HepG2 (cell line): ENCODE measurements at regions not wholly inside any gene's neighbourhood (a gene's known extent, or its start where the extent isn't known, plus 50 kb on each side); places are given as distances from the start of the nearest gene placed in this dataset.

Source experiments
- CHD2 ChIP-seq: IDR thresholded peaks from 2 replicates; pipeline ENCODE4 v1.6.1; 2011; ENCODE audit warnings: low read depth, low read length, improper control_type of control experiment
- POLR2AphosphoS5 ChIP-seq: IDR thresholded peaks from 2 replicates; pipeline ENCODE4 v1.6.1; 2012; ENCODE audit warnings: low read depth, low read length
- SMARCC2 ChIP-seq: fragments of 450-650 bp; IDR thresholded peaks from 2 replicates; pipeline ENCODE4 v1.6.1; 2017; ENCODE audit warnings: antibody characterized with exemption, mild to moderate bottlenecking
- ZNF747 ChIP-seq: sonication (generic); formaldehyde crosslinking; IDR thresholded peaks from 2 replicates; pipeline ENCODE4 v1.8.1; 2023; ENCODE audit warnings: missing genetic modification reagents, mild to moderate bottlenecking, borderline replicate concordance
- TF ChIP-seq, protein P1 (sequence below): sonication (generic); formaldehyde crosslinking; IDR thresholded peaks from 2 replicates; pipeline ENCODE4 v1.8.0; 2022; ENCODE audit warnings: missing genetic modification reagents, mild to moderate bottlenecking, borderline replicate concordance
- TF ChIP-seq, protein P2 (sequence below): sonication (generic); formaldehyde crosslinking; IDR thresholded peaks from 2 replicates; pipeline ENCODE4 v1.4.0; 2020; ENCODE audit warnings: missing genetic modification reagents, mild to moderate bottlenecking, borderline replicate concordance
- TF ChIP-seq, protein P3 (sequence below): IDR thresholded peaks from 2 replicates; pipeline ENCODE4 v1.6.1; 2016
- TF ChIP-seq, protein P4 (sequence below): IDR thresholded peaks from 2 replicates; pipeline ENCODE4 v1.6.1; 2016; ENCODE audit warnings: missing compliant biosample characterization, missing genetic modification reagents, borderline replicate concordance
- TF ChIP-seq, protein P5 (sequence below): sonication (generic); formaldehyde crosslinking; IDR thresholded peaks from 2 replicates; pipeline ENCODE4 v1.5.1; 2020; ENCODE audit warnings: missing genetic modification reagents, mild to moderate bottlenecking, borderline replicate concordance

DNA sequence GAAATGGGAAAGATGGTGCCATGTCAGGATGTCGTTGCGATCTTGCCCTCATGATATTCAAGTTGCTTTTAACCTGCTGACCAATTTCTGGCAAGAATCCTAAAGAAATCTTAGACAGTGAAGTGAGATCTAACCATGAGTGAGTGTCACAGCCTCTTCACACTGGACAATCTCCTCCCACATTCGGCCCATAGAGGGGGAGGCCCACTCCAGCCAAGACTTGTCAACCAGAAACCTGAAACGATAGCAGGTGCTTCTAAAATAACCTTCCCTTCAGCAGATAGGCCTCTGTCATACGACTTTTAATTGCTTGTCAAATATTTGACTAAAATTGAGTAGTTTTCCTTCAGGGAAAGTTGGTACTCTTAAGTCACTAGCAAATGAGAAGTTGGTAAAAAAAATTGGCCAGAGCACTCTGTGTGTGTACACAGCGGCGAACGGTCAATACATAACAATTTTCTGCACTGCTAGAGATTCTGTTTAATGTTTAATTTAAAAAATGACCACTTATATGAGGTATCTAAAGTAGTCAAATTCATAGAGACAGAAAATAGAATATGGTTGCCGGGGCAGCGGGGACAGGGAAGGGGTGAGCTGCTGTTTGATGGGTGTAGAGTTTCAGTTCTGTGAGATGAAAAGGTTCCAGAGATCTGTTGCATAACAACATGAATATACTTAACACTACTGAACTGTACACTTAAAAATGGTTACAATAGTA is 110.2 kb downstream of the VAPA start:
- TF ChIP-seq, protein P1, sequence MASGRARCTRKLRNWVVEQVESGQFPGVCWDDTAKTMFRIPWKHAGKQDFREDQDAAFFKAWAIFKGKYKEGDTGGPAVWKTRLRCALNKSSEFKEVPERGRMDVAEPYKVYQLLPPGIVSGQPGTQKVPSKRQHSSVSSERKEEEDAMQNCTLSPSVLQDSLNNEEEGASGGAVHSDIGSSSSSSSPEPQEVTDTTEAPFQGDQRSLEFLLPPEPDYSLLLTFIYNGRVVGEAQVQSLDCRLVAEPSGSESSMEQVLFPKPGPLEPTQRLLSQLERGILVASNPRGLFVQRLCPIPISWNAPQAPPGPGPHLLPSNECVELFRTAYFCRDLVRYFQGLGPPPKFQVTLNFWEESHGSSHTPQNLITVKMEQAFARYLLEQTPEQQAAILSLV (CRISPR knock-in tag) = no peak
- TF ChIP-seq ZNF747 (CRISPR knock-in tag) = no peak
- TF ChIP-seq, protein P2, sequence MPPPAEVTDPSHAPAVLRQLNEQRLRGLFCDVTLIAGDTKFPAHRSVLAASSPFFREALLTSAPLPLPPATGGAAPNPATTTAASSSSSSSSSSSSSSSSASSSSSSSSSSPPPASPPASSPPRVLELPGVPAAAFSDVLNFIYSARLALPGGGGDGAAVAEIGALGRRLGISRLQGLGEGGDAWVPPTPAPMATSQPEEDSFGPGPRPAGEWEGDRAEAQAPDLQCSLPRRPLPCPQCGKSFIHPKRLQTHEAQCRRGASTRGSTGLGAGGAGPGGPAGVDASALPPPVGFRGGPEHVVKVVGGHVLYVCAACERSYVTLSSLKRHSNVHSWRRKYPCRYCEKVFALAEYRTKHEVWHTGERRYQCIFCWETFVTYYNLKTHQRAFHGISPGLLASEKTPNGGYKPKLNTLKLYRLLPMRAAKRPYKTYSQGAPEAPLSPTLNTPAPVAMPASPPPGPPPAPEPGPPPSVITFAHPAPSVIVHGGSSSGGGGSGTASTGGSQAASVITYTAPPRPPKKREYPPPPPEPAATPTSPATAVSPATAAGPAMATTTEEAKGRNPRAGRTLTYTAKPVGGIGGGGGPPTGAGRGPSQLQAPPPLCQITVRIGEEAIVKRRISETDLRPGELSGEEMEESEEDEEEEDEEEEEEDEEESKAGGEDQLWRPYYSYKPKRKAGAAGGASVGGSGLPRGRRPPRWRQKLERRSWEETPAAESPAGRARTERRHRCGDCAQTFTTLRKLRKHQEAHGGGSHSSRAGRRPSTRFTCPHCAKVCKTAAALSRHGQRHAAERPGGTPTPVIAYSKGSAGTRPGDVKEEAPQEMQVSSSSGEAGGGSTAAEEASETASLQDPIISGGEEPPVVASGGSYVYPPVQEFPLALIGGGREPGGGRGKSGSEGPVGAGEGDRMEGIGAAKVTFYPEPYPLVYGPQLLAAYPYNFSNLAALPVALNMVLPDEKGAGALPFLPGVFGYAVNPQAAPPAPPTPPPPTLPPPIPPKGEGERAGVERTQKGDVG (CRISPR knock-in tag) = no peak
- TF ChIP-seq, protein P3, sequence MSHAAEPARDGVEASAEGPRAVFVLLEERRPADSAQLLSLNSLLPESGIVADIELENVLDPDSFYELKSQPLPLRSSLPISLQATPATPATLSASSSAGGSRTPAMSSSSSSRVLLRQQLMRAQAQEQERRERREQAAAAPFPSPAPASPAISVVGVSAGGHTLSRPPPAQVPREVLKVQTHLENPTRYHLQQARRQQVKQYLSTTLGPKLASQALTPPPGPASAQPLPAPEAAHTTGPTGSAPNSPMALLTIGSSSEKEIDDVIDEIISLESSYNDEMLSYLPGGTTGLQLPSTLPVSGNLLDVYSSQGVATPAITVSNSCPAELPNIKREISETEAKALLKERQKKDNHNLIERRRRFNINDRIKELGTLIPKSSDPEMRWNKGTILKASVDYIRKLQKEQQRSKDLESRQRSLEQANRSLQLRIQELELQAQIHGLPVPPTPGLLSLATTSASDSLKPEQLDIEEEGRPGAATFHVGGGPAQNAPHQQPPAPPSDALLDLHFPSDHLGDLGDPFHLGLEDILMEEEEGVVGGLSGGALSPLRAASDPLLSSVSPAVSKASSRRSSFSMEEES = no peak
- TF ChIP-seq, protein P4, sequence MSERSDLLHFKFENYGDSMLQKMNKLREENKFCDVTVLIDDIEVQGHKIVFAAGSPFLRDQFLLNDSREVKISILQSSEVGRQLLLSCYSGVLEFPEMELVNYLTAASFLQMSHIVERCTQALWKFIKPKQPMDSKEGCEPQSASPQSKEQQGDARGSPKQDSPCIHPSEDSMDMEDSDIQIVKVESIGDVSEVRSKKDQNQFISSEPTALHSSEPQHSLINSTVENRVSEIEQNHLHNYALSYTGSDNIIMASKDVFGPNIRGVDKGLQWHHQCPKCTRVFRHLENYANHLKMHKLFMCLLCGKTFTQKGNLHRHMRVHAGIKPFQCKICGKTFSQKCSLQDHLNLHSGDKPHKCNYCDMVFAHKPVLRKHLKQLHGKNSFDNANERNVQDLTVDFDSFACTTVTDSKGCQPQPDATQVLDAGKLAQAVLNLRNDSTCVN (CRISPR knock-in tag) = no peak
- TF ChIP-seq, protein P5, sequence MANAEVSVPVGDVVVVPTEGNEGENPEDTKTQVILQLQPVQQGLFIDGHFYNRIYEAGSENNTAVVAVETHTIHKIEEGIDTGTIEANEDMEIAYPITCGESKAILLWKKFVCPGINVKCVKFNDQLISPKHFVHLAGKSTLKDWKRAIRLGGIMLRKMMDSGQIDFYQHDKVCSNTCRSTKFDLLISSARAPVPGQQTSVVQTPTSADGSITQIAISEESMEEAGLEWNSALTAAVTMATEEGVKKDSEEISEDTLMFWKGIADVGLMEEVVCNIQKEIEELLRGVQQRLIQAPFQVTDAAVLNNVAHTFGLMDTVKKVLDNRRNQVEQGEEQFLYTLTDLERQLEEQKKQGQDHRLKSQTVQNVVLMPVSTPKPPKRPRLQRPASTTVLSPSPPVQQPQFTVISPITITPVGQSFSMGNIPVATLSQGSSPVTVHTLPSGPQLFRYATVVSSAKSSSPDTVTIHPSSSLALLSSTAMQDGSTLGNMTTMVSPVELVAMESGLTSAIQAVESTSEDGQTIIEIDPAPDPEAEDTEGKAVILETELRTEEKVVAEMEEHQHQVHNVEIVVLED = no peak
- no peak for TF ChIP-seq POLR2AphosphoS5
- no peak for TF ChIP-seq CHD2
- no peak for TF ChIP-seq SMARCC2
